ENCODE measurements at regions not wholly inside any gene's neighbourhood (a gene's known extent, or its start where the extent isn't known, plus 50 kb on each side); places are given as distances from the start of the nearest gene placed in this dataset.

DNA sequence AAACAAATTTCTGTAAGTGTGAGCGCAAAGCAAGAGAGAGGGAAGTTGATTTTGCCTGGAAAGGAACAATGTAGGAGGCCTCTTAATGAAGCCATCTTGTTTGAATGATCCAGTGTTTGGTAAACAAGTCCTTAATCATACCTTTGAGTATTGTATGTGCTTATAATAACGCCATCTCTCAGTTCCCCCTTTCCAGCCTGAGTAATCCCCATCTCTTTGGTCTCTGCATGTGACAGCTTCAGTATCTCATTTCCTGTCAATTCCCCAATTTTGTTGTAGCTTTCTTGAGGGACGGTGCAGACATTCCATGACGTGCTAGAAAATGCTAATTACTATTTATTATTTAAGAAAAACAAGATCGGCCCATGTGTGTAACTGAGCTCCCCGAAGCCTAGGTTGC lies 349.3 kb upstream of the NR2F2 start:
- no peak for DNase-seq (ENCODE audit: low read depth)
- no peak overlapping the region for H3K4me3 ChIP-seq (ENCODE audit: low read depth, low read length)

DNA sequence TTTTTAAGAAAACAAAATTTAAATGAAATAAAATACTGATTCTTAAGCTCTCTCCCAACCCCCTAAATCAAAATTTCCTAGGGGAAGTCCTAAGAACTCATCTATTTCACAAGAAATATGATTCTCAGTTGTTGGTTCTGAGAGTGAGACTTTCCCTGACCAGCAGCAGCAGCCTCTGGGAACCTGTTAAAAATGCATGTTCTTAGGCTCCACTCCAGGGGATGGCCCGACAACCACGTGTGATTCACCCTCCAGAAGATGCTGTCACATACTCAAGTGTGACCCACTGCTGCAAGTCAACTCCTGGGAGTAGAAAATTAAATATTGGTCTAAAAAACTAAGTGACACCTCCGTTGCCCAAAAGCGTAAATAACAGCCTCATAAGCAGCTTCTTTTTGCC lies 343.2 kb upstream of the NR2F2 start:
- H3K4me3 ChIP-seq (ENCODE audit: low read depth, low read length), result no peak overlapping the region

DNA sequence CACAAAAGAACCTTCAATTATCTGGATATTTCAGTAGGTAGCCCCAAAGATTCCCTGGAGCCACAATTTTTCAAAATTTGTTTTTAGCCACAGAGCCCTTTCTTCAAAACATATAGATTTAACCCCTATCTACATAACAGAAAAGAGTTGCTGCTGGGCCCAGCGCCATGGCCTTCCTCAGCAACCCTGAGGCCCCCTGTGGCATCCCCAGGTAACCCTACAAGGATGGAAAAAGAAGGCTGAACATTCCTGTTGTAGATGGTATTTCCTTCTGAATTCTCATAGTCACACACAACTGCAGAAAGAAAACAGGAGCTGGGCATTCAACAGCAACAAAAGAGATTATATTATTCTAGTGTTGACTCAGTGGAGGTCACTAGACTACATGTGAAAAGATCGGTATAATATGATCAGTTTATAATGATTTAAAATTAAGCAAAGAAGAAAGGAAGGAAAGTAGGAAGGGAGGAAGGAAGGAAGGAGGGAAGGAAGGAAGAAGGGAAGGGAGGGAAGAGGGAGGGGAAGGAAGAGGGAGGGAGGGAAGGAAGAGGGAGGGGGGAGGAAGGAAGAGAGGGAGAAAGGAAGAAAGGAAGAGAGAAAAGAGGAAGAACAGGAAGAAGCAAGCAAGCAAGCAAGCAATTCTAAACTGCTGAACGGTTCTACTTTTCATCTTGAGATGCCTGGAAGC lies 342.5 kb upstream of the NR2F2 start:
- DNase-seq (ENCODE audit: low read depth), result no peak
- H3K4me3 ChIP-seq (ENCODE audit: low read depth, low read length), result no peak overlapping the region

More for the DNA sequence above, 343.2 kb upstream of the NR2F2 start:
- no peak for DNase-seq (ENCODE audit: low read depth)

DNA sequence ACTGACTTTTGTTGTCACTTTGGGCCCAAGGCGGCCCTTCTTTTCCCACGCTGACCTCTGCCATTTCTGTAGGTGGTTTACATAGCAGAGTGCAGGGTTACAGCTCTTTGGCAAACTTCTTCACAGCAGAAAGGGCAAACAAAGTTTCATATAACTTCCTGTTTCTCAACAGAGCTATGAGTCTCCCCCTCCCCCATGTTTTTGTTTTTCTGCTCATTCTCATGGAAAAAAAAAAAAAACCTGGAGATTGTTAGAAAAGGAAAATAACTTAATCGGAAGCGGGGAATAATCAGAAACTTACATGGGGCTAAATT lies 342.0 kb upstream of the NR2F2 start:
- peak; percentile 50 for DNase-seq (ENCODE audit: low read depth)
- H3K4me3 ChIP-seq (ENCODE audit: low read depth, low read length), result no peak overlapping the region

DNA sequence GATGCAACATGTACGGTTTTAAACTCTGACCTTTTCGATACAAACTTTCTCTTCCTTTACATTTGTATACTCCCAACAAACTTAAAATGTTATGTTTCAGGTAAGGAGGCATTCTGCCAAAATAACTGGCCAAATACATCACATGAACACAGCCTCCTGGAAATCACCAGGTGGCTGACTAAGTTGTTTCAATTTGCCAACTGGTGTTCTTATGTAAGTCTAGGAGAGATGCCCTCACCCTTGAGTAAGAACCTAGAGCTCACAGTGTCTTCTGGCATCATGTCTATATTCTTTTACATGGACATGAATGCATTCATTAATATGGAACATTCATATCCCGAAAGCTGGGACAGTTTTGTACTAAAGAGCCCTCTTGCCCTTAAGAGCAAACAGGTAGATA lies 341.1 kb upstream of the NR2F2 start:
- no peak for DNase-seq (ENCODE audit: low read depth)
- no peak overlapping the region for H3K4me3 ChIP-seq (ENCODE audit: low read depth, low read length)

DNA sequence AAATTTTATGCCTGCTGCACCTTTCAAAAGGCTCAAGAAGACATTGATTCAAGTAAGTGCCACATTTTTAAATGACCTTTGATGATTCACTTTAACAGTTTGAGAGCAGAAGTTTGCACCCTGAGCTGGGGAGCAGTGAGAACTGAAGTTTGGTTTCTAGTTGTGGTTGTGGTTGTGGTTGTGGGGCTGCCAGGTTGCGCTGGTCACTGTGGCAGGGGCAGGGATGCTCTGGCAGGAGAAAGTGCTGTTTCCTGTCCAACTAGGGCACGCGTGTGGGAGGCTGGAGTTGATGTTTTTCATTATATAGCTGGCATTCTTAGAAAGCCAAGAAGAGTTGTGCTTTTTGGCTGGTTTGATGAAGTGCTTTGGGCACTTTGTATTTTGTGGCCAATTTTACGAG lies 339.7 kb upstream of the NR2F2 start:
- no peak for DNase-seq (ENCODE audit: low read depth)
- H3K4me3 ChIP-seq (ENCODE audit: low read depth, low read length), result no peak overlapping the region

DNA sequence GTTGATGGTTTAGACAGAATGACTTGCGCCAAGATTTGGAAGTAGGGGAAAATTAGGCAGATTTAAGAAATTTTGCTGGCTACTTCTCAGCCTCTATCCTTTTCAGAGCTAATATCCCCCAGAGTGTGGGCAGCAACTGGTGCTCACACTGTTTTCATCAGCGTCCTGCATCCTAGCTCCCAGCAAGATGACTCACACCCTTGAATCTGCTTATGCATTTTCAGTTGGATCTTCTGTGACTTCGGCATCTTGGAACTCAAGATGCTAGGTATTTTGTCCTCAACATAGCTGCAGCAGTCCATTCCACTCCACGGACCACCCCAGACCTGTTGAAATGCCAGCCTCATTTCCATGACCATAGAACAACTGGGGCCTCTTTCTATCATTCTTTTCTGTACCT lies 336.1 kb upstream of the NR2F2 start:
- peak; percentile 50 for DNase-seq (ENCODE audit: low read depth)
- H3K4me3 ChIP-seq (ENCODE audit: low read depth, low read length), result no peak overlapping the region

DNA sequence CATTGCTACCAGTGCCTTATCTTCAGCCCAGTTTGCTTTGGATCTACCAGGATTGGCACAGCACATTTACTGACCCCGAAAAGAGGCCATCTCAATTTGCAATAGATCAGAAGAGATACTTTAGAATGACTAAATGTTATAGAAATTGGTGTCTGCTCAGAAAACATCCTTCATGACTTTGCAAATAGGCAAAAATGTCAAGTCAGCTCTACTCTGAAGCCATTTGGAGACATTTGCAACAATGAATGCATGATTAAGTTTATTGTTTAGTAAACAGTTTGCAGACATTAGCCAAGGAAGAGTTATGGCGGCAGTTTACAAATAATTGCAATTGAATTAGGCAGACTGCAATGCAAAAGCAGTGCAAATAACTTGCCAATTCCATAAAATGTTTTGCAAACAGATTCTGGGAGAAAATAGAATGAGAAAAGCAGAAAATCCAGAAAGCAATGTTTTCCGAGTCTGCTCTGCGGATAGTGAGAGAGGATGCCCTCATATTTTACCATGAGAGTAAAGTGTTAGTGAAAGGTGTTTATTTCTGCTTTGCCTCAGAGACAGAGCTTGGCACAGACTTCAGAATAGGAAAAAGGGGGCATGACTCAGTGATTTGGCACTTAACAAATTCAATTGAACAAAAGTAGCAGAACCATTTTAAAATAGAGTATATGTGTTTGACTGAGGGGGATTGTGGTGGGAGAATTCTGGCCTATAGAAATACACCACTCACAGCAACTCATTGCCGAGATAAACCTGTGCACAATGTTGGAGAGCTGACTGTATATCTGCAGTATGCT lies 334.9 kb upstream of the NR2F2 start:
- peak; percentile 26 for DNase-seq (ENCODE audit: low read depth)
- no peak overlapping the region for H3K4me3 ChIP-seq (ENCODE audit: low read depth, low read length)

DNA sequence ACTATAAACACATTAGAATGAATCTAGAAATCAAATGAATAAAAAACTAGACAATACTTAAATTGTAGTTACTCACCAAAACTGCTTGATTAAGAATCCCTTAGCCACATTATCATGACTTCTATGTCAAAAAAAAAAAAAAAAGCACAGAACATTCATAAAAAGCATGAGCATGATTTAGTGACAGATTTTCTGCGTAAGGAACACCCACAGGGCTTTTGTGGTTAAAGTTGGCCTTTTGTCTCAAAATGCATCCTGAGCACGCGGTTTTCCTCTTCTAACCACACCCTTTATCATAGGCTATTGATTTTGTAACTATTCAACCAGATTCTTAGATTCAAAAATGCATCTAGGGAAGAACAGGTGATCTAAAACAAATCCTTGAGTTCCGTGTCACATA lies 334.0 kb upstream of the NR2F2 start:
- H3K4me3 ChIP-seq (ENCODE audit: low read depth, low read length), result no peak overlapping the region
- DNase-seq (ENCODE audit: low read depth), result no peak

DNA sequence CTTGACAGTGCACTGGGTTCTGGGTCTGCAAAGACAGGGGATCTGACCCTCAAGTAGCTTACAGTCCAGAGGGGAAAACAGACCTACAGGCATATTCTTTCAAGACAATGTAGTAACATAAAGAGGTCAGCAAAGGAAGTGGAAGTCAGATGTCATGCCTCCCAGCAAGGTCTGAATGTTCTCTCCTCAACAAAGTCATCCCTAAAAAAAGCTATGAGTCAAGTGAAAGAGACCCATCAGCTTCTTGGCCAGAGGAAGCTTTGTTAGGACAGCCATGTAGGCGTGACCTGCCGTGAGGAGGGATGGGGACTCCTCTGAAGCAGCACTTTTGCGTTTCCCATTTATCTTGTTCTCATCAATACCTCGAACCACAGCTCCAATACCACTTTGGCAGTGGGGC lies 331.6 kb upstream of the NR2F2 start:
- DNase-seq (ENCODE audit: low read depth), result no peak
- H3K4me3 ChIP-seq (ENCODE audit: low read depth, low read length), result no peak overlapping the region

DNA sequence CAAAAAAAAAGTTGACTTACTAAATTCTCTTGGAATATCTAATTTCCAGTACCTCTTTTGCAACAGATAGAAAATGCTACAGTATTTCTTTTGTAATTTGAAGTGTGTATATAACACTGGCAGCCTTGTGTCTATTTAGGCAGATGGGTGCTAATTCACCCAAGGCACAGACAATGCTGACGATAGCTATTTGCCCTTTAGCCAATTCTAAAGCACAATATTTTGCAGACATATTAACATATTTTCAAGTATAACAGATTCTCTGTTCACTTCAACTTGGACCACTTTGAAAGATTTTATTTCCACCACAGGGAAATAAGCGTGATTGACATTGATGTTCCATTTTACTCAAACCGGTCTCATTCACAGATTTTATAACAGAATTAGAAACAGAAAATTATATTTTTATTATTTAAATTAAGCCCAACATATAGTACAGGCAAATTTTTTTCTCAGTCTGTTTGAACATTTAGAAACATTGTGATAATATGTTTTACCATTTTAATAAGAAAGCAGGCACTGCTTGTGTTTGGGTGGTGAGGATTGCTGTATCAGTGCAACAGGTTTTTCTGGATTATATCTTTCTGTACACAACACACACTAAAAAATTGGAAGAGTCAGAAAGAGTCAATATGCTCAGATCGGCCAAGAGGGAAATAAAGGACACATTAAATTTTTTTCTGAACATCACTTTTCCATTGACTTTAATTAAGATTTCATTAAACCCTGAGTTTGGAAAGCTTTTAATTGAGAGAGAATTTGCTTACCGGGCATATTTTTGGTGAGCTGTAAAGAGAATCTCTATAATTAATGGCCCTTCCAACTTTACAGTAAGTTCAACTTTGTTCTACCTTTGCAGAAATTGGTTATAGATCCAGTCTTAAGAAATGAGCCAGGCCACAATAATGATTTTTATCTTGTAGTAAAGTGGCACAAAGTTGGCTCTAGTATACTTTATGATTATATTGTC lies 327.3 kb upstream of the NR2F2 start:
- no peak for DNase-seq (ENCODE audit: low read depth)
- H3K4me3 ChIP-seq (ENCODE audit: low read depth, low read length), result no peak overlapping the region

DNA sequence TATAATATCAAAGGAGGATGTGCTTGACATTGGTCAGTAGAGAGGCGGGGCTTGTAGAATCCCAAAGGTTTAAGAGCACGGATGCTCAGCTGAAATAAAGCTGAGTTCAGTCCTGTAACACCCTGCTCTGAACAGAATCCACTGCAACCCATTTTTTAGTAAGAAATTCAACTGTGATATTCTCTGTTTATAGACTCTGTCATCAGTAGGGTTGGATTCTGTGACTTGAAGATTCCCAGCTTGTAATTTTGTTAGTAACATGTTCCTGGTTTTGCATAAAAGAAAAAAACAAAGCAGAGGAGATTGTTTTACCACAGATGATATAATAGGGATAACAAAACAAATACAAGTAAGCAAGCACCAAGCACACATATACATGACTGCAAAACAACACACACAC lies 324.6 kb upstream of the NR2F2 start:
- no peak for DNase-seq (ENCODE audit: low read depth)

DNA sequence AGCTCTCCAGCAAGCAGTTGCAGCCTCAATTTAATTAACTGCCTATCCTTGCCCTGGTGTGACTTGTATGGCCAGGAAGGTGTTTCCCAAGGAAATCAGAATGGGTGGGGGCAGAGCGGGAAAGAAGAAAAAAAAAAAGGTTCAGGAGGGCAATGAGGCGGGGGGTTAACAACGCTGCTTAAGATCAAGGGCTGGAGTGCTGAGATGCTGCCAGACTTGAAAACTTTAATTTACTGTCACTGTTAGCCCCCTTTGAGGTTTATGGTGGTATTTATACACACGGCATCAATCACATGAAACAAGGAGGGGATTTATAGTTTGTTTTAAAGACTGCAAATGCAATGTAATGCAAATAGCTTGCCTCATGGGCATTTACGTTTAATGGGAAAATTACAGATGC lies 319.4 kb upstream of the NR2F2 start:
- no peak for DNase-seq (ENCODE audit: low read depth)
- H3K4me3 ChIP-seq (ENCODE audit: low read depth, low read length), result no peak overlapping the region

More for the DNA sequence above, 324.6 kb upstream of the NR2F2 start:
- H3K4me3 ChIP-seq (ENCODE audit: low read depth, low read length), result no peak overlapping the region

DNA sequence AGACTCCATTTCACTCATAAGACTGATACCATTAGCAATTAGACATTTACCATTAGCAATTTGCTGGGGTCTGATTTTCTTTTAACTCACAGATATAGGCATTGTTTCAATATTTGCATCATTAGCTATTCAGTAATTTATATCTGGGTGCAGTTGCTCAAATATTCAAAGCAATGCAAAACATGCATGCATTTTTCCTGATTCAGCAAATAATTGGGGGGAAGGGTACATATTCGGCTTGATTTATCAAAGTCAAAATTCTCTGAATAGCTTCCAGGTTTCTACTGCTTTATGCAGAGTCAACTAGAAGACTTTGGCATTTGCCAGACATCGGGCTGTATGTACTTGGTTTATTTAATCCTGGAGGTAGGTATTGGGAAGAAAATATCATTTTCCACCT lies 315.6 kb upstream of the NR2F2 start:
- DNase-seq (ENCODE audit: low read depth), result no peak
- H3K4me3 ChIP-seq (ENCODE audit: low read depth, low read length), result no peak overlapping the region

DNA sequence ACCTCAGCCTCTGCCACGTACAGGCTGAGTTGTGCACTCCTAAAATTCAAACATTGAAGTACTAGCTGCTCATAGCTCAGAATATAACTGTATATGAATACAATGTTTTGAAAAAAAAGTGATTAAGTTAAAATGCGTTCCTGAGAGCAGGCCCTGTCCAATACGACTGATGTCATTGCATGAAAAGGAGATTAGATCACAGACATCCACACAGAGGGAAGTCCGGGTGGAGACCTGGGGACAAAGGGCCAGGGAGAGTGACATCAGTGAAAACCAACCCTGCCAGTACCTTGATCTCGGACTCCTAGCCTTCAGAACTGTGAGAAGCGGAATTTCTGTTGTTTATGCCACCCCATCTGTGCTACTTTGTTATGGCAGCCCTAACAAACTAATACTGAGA lies 311.4 kb upstream of the NR2F2 start:
- no peak for DNase-seq (ENCODE audit: low read depth)
- H3K4me3 ChIP-seq (ENCODE audit: low read depth, low read length), result no peak overlapping the region

DNA sequence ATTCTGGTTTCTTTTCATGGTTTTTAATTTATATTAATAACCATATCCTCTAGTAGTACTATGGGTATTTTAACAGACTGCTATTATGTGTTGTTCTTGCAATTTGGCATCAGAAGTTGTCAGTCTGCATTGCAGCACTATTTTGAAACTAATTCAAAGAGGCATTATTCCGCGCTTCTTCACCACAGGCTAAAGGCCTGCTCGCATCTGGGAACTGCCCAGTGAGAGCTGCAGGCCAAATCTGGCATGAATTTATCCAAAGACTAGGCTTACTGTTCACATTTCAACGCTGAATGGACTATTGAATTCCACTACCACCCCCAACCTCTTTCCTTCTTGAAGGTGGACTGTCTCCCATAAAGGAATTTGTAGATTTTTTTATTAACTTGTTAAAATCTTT lies 310.4 kb upstream of the NR2F2 start:
- no peak for DNase-seq (ENCODE audit: low read depth)
- no peak overlapping the region for H3K4me3 ChIP-seq (ENCODE audit: low read depth, low read length)

DNA sequence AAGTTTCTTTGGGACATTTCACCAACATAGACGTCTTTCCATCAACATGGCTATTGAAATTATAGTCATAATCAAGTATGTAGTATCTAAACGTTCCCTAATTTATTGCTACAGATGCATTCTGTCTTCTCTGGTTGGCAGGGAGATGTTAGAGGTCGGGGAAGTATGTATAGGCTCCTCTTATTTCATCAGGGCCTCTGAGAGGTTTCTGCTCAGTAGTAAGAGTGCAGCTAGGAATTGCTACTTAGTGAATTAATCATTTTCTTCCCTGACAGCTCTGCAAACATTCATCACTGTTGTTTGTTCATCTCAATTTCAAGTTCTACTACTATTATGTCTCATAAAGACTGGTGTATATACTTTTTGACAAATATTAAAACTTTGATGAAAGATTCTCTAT lies 309.7 kb upstream of the NR2F2 start:
- no peak overlapping the region for H3K4me3 ChIP-seq (ENCODE audit: low read depth, low read length)
- no peak for DNase-seq (ENCODE audit: low read depth)

DNA sequence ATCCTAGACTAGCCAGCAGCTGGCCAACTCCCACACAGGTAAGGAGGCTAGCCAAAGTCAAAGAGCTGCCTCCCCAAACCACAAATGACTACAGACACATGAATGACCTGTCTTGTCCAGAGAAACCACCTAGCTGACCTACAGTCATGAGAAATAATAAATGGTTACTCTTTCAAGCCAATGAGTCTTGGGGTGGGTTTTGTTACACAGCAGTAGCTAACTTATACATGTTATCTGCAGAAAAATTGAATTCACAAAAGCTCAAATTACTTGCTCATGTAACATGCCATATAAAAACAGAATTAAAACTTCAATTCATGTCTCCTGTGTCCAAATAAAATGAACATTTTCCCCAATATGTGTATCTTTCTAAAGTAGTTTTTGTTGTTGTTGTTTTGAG lies 307.4 kb upstream of the NR2F2 start:
- DNase-seq (ENCODE audit: low read depth), result no peak
- H3K4me3 ChIP-seq (ENCODE audit: low read depth, low read length), result no peak overlapping the region

DNA sequence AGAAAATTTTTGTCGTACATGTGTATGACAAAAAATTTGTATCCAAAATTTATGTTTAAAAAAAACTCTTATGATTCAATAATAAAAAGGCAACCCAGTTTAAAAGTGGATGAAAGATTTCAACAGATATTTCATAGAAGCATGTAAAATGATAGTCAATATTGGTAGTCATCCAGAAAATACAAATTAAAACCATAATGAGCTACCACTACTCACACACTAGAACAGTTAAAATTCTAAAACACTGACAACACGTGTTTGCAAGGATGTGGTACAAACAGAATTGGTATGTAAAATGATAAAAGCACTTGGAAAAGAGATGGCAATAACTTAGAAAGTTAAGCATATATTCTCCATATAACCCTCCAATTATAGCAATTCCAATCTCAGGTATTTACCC lies 303.0 kb upstream of the NR2F2 start:
- no peak for DNase-seq (ENCODE audit: low read depth)
- no peak overlapping the region for H3K4me3 ChIP-seq (ENCODE audit: low read depth, low read length)

DNA sequence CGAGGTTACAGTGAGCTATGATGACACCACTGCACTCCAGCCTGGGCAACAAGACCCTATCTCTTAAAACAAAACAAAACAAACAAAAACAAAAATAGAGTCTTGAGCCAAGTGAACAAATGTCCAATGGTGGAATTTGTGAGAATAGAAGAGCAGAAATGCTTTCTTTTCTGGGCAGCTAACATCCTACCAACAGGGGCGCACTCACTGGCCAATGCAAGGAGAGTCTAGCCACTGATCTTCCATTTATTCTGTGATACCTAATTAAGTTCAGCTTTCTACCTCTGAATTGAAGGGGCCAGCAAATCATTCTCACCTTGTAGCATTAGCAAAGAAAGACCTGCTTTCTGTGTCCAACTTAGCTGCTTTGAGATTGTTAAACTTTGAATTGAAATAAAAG lies 301.9 kb upstream of the NR2F2 start:
- no peak overlapping the region for H3K4me3 ChIP-seq (ENCODE audit: low read depth, low read length)
- no peak for DNase-seq (ENCODE audit: low read depth)
